Endothelial cell of hepatic sinusoid (primary cell): ENCODE measurements at regions not wholly inside any gene's neighbourhood (a gene's known extent, or its start where the extent isn't known, plus 50 kb on each side); places are given as distances from the start of the nearest gene placed in this dataset.
"Not testable (repeated sequence)": the region's sequence is repeated elsewhere in the genome, so short reads cannot be mapped to it uniquely, and the experiment has no call there.

ENCODE experiments used
- in situ Hi-C: cut with HindIII; loops from 2 replicates; pipeline ENCODE4 v1.10.0; 2017; ENCODE audit warnings: low sequenced_read_pairs

DNA sequence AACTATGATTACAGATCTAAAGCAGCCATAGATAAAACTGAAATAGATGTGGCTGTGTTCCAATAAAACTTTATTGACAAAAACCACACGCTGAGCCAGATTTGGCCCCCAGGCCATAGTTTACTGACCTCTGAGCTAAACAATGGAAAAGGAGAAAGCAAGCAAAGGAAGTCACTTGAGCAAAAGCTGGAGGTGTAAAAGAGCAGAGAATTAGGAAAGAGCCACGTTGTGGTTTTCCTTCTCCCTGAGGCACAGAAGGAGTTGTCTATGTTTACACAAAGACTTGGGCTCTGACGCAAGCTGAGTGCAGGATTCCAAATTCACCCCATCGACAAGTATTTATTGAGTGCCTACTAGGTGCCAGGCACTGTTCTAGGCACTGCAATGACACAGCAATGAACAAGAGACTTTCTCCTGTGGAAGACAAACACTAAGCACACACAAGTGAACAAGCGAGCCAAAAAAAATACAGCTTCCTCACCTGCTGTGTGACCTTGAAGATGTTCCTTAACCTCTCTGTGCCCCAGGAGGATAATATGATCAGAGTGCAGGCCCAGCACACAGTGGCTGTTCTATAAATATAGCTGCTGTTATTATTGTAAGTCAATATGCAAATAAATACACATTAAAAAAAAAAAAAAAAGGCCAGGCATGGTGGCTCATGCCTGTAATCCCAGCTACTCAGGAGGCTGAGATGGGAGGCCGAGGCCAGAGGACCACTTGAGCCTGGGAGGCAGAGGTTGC is 75.4 kb upstream of the PTPN1 start:
- in situ Hi-C loops: no loop called here

DNA sequence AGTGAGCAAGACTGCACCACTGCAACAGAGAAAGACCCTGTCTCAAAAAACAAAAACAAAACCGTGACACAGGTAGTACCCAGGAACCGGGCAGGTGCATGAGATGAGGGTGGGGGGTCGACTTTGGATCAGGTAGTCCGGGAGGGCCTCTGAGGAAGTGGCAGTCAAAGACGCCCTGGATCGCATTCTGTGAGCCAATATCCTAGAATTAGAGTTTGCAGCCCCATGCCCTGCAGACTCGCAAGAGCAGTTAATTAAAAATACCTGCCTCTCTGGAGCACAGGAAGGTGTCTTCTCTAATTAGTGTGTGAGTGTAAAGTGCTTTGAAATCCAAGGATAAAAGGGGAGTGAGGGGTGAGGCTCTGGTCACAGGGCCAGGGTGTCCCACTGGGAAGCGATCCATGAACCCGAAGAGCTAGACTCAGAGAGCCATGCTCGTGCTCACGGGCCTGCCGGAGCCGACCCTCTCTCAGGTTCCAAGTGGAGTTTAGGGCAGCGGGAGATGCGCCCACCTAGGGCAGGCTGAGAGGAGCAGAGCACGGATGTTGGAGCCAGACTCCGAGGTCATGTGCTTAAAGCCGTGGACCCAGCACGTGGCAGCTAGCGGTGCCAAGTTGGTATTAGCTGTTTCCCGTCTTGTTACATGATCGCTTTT is 74.7 kb upstream of the PTPN1 start:
- in situ Hi-C loops: no loop called here

DNA sequence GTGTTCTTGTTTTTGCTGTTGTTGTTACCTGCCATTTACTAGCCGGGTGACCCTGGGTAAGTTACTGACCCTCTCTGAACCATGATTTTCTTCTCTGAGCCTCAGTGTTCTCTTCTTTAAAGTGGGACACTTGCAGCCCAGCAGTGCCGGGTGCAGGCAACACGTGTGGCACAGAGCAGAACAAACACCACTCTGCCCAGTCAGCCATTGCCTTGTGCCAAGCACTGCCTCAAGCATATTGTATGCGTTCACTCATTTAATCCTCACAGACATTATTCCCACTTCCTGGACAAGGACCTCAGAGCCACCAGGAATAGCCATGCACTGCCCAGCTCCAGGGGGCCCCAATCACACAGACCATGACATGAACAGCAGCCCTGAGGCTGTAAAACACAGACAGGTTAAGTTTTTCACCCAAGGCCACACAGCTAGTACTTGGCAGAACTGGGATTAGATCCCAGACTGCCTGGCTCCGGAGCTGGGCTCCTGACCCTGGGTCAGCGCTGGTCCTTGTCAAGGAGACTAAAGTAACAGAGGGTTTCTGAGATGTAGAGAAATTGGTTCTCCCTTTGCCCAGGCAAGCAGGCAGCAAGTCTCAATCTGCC is 74.0 kb upstream of the PTPN1 start:
- in situ Hi-C loops: no loop called here

DNA sequence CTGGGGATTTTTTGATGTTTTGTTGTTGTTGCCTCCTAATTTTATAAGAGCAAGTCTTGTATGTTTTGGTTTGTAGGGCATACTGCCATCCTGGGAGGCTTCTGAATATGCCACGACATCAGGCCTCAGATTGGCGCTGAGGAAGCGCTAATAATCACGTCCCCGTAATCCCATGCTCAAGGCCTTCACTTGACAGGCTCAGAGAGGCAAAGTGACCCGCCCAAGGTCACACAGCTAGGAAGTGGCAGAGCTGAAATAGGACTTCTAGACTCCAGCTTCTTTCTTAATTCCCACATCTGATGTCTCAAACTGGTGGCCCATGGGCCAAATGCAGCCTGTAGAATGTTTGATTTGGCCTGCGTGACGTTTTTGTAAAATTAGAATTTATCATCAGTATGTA is 73.5 kb upstream of the PTPN1 start:
- in situ Hi-C loops: no loop called here

DNA sequence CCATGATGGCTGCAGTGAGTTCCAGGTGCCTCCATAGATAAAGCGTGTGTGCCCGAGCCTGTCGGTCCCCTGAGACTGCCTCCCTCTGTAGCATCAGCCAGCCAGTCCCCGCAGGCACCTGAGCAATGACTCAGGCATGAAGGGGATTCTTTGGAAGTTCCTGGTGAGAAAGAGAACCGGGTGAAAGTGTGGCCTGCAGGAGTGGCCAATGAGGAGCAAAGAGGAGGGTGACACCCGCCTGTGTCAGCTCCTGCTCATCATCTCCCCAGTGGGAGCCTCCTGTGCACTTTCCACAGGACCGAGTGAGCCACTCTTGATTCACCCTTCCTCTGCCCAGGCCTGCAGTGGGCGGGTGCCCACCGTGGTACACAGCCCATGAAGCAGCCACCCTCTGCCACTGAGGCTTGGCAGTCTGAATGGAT is 71.2 kb upstream of the PTPN1 start:
- in situ Hi-C loops: no loop called here

DNA sequence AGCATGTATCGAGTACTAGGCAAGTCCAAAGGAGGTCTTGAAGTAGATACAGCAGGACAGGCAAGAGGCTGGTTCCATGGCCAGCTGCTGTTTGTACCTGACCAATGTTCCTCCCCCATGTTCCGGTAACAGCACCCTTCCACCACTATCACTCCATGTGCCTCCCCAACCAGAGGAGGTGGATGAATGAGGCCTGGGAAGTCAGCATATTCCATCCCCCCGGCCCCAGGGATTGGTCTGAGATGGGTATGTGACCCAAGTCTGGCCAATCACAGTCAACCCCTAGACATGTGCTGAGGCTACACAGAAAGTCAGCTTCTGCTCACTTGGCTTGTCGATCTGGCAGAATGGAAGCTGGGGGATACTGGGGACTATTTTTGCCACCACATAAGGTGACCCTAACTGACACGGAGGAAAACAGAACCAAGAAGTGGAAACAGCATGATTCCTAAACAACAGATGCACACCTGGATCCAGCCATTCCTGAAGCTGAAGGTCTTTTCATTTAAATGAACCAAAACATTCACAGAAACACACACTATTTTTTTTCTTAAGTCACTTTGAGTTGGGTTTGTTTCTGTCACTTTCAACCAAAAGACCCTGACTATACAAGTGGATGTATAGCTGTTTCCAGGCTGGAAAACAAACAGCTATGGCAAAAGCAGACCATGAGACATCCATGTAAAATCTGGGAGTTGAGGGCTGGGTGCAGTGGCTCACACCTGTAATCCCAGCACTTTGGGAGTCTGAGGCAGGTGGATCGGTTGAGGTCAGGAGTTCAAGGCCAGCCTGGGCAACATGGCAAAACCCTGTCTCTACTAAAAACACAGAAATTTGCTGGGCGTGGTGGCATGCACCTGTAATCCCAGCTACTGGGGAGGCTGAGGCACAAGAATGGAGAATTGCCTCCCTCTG is 70.4 kb upstream of the PTPN1 start:
- in situ Hi-C loops: no loop called here

DNA sequence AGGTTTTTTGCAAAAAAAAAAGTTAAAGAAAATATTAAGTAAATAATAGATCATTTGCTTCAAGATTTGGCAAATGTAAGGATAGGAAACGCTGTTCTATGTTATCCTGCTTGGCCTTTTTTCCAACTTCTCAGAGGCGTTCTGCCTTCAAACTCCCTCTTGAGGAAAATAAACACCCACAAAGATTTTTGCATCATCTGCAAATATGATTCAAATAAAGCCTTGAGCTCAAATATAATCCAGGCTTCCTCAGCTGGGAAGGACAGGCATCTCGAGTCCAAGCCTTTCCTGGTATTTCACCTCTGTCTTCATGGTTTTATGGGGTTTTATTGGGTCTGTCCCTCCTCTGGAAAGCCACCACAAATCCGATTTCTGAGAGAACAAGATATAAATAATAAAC is 67.7 kb upstream of the PTPN1 start:
- in situ Hi-C loops: no loop called here

DNA sequence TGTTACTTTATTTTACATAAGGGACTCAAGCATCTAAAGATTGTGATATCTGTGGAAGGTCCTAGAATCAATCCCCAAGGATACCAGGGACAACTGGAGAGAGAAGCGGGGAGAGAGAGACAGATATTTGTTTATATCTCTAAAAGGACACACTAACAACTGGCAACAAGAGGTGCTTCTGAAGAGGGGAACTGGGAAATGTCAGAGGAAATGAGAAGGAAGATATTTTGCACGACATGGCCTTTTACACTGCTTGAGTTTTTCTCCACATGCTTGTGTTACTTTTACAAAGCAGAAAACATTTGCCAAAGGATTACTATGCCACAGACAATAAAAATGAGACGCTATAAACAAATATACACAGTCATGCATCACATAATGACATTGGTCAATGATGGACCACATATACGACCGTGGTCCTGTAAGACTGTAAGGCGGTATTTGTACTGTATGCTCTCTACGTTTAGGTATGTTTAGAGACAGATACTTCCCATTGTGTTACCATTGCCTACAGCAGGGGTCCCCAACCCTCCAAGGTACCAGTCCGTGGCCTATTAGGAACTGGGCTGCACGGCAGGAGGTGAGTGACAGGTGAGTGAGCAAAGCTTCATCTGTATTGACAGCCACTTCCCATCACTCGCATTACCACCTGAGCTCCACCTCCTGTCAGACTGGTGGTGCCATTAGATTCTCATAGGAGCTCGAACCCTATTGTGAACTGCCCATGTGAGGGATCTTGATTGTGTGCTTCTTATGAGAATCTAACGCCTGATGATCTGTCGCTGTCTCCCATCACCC is 64.6 kb upstream of the PTPN1 start:
- in situ Hi-C loops: loop anchor here (5.0 kb wide), 3 partner anchors 48 to 123 kb away; no protein-coding TSS in a partner anchor

DNA sequence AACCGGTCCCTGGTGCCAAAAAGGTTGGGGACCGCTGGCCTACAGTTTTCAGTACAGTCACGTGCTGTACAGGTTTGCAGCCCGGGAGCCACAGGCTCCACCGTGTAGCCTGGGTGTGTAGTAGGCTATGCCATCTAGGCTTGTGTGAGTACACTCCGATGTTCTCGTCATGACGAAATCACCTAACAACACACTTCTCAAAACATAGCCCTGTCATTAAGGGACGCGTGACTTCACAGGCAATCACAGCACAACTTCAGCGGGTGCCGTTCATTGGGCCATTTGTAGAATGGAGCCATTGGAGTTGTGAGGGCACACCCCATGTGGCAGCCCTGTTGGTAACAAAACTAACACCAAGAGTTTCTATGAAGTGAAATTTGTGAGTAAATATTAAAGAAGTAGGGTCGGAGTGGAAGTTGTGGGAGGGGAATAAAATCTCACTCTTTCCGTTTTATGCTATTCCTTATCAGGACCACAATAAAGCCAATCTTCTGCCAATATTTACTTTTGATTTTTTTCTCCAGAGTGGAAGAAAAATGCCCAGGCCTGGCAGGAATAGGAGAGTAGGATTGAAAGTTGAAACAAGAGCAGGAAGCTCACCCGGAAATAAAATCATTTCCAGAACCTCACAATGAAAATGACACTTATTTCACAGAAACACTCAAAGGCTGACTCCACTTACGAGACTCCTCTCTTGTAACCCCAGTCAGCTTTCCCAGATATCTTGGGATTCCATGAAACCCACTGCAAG is 63.7 kb upstream of the PTPN1 start:
- in situ Hi-C loops: loop anchor here (5.0 kb wide), 3 partner anchors 49 to 124 kb away; no protein-coding TSS in a partner anchor

DNA sequence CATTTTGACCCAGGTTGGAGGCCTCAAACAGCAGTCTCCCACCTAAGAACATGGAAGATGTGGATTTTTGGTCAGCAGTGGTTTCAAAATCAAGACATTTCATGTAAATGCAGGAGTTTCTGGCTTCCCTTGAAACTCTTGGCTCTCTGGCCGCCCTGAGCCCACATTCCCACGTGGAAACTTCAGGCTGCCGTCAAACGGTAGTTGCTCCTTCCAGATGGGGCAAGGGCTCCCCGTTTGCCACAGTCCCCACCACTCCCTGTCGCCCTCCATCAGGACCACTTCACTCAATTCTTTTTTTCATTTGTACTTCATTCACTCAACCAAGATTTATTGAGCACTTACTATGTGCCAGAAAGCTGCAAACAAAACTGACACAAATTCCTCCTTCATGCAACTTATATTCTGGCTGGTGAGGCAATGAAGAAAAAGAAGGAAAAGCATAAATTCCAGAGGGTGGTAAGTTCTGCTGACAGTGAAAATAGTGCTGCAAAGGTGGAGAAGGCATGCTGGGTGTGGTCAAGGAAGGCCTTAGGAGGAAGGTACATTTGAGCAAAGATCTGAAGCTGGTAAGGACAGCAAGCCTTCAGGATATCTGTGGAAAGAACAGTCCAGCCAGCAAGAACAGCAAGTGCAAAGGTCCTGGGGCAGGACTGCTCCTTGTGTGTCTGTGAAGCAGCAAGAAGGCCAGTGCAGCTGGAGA is 62.9 kb upstream of the PTPN1 start:
- in situ Hi-C loops: loop anchor here (5.0 kb wide), 3 partner anchors 50 to 125 kb away; no protein-coding TSS in a partner anchor

DNA sequence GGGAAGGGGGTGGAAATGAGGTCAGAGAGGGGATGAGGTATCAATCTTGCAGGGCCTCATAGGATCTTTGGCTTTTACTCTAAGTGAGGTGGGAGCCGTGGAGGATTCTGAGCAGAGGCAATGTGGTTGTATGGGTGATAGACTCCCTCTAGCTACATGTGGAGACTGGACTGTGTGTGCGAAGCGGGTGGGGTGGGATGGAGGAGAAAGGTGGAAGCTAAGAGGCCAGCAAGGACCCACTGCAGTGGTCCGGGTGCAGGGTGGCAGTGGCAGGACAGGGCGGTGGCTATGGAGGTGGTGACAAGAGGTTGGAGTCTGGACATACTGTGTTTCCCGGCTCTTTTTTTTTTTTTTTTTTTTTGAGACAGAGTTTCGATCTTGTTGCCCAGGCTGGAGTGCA is 62.4 kb upstream of the PTPN1 start:
- in situ Hi-C loops: loop anchor here (5.0 kb wide), 3 partner anchors 51 to 126 kb away; no protein-coding TSS in a partner anchor

DNA sequence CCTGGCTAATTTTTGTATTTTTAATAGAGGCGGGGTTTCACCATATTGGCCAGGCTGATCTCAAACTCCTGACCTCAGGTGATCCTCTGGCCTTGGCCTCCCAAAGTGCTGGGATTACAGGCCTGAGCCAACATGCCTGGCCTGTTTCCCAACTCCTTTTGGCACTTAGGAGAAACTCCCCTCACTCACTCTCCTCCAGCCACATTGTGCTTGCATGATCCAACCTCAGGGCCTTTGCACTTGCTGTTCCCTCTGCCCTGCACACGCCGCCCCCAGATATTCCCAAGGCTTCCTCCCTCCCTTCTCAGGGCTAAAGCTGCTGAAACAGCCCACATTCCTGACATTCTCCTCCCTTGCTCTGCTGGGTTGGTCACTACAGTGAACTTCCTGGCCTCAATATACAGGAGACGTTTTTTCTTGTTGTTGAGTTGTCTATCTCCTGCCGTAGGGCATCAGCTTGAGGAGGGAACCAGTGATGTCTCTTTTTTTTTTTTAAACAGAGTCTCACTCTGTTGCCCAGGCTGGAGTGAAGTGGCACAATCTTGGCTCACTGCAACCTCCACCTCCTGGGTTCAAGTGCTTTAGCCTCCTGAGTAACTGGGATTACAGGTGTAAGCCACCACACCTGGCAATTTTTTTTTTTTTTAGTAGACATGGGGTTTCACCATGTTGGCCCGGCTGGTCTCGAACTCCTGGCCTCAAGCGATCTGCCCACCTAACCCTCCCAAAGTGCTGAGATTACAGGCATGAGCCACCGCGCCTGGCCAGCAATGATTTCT is 61.4 kb upstream of the PTPN1 start:
- in situ Hi-C loops: loop anchor here (5.0 kb wide), 3 partner anchors 52 to 127 kb away; no protein-coding TSS in a partner anchor

DNA sequence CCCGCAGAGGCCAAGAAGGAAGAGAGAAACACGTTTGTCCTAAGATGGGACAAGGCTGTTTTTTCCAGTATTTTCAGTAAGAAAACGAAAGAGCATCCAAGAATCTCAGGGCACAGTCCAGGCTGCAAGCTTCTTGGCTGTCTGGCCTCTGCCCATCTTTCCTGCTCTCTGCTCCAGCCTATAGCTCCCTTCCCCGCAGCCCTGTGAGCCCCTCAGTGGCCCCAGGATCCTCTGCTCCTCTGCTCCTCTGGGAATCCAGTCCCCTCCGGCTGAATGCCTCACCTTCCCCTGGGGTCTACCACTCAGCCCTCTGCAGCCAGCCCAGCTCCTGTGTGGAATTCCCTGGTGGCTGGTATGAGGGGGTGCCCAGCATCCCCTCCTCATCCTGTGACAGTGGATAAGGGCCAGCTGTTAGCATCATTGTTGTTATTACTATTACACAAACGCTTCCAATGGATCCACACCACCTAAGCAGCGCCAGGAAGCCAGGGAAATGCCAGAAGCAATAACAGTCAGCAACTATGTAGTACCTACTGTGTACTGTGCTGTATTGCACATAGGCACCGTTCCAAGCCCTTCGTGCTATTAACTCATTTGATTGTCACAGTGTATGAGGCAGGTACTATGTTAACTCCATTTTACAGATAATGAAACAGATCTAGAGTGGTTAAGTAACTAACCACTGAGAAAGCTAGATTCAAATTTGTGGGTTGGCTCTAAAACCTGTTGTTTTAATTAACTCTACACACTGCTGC is 60.3 kb upstream of the PTPN1 start:
- in situ Hi-C loops: loop anchor here (5.0 kb wide), 3 partner anchors 53 to 128 kb away; no protein-coding TSS in a partner anchor

DNA sequence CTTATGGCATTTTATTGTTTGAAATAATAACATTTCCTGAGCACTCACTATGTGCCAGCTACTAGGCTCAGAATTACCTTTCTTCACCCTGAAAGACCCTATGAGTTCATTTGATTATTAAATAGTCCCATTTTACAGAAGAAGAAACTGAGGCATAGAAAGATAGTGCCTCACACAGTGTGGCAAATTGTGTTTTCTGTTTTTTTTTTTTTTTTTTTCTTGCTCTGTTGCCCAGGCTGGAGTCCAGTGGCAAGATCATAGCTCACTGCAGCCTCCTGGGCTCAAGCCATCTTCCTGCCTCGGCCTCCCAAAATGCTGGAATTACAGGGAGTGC is 59.7 kb upstream of the PTPN1 start:
- in situ Hi-C loops: no loop called here

DNA sequence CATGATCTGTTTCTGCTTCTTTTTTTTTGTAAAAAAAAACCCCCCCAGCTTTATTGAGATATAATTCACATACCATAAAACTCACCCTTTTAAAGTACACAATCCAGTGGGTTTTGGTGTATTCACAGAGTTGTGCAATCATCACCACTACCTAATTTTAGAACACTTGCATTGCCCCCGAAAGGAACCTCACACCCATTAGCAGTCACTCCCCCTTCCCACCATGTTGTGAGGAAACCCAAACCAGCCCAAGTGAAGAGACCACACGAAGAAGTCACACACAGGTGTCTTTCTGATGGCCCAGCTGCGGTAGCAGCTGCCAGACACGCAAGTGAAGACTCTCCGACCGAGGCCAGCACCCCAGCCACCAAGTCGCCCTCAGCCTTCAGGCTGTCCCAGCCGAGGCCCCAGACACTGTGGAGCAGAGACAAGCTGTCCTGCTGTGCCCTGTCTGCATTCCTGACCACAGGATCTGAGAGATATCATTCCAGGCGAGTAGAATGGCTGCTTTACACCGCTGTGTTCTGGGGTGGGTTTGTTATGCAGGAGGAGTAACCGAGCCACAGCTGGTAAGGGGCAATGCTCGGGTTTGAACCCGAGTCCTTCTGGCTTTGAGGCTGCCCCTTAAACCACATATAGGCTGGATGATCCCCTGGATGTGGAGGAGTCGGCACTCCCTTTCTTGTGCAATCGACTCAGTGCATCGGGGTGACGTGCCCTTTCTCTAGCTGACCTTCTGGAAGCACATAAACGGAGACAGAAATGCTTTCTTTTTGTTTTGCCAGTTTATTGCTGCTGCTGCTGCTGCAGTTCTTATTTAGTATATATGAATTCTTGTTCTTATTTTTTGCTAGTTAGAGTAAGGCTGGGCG is 59.1 kb upstream of the PTPN1 start:
- in situ Hi-C loops: no loop called here

DNA sequence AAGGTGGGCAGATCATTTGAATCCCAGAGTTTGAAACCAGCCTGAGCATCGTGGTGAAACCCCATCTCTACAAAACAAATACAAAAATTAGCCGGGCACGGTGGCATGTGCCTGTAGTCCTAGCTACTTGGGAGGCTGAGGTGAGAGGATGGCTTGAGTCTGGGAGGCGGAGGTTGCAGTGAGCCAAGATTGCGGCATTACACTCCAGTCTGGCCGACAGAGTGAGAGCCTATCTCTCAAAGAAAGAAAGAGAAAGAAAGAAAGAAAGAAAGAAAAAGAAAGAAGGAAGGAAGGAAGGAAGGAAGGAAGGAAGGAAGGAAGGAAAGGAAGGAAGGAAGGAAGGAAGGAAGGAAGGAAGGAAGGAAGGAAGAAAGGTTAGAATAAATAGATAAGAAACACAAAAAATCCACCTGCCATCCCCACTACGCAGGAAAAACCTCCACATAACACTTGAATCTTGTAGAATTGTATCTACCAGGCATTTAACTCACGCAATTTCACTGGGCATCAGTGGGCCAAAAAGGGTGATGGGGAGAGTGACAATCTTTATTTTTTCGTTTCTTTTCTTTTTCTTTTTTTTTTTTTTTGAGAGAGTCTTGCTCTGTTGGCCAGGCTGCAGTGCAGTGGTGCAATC is 58.3 kb upstream of the PTPN1 start:
- in situ Hi-C loops: not testable (repeated sequence)
